ENCODE measurements at regions not wholly inside any gene's neighbourhood (a gene's known extent, or its start where the extent isn't known, plus 50 kb on each side); places are given as distances from the start of the nearest gene placed in this dataset.

- peak overlapping the region; percentile 53 for H3K27ac ChIP-seq
- TF ChIP-seq, protein P1, sequence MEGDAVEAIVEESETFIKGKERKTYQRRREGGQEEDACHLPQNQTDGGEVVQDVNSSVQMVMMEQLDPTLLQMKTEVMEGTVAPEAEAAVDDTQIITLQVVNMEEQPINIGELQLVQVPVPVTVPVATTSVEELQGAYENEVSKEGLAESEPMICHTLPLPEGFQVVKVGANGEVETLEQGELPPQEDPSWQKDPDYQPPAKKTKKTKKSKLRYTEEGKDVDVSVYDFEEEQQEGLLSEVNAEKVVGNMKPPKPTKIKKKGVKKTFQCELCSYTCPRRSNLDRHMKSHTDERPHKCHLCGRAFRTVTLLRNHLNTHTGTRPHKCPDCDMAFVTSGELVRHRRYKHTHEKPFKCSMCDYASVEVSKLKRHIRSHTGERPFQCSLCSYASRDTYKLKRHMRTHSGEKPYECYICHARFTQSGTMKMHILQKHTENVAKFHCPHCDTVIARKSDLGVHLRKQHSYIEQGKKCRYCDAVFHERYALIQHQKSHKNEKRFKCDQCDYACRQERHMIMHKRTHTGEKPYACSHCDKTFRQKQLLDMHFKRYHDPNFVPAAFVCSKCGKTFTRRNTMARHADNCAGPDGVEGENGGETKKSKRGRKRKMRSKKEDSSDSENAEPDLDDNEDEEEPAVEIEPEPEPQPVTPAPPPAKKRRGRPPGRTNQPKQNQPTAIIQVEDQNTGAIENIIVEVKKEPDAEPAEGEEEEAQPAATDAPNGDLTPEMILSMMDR (IDR thresholded peaks at IDR 0.05): no peak
- ATAC-seq (peak; percentile 77 to 82), DNase-seq (peak; percentile 73)
- intact Hi-C loops (cut with DNase I): no loop called here
- H3K4me1 ChIP-seq: peaks cover 47% of the 10 kb centered on the region
- no peaks in the 10 kb centered on the region for H3K36me3 ChIP-seq
- H3K9me3 ChIP-seq: peaks cover 10% of the 10 kb centered on the region
- no peak overlapping the region for H3K4me3 ChIP-seq
- H3K27me3 ChIP-seq (ENCODE audit: low read depth): no peaks in the 10 kb centered on the region
Observed at GRCh38 chr15:70507772-70508371, 255.5 kb downstream of the UACA start.

- DNase-seq (no peak), ATAC-seq (no peak)
- H3K36me3 ChIP-seq: no peaks in the 10 kb centered on the region
- H3K4me3 ChIP-seq: no peak overlapping the region
- intact Hi-C loops (cut with DNase I): no loop called here
- no peaks in the 10 kb centered on the region for H3K27me3 ChIP-seq (ENCODE audit: low read depth)
- H3K4me1 ChIP-seq: peaks cover 47% of the 10 kb centered on the region
- H3K9me3 ChIP-seq: peaks cover 10% of the 10 kb centered on the region
- H3K27ac ChIP-seq: no peak overlapping the region
- TF ChIP-seq, protein P1 (IDR thresholded peaks at IDR 0.05): no peak
Observed at GRCh38 chr15:70505936-70506912, 257.1 kb downstream of the UACA start.

DNA sequence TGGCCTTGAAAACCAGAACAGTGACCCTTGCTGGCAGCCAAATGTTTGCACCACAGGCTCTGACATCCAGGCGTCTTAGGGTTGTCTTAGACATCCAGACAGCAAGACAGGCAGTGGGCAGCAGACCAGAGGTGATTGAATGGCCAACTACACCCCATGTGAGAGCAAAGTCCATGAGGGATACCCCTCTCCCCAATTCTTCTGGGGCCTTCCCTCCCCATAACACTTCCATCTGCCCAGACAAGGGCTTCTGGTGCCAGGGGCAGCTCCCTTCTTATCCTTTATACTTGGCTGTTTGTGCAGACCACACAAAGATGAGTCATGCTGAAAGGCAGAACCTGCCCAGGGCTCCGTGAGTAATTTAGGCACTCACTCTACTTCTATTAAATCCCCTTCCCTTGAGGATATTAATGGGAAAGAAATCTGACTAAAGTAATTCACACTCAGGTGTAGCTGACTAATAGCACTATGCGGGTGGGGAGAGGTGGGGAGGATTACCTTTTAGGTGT is 257.9 kb downstream of the UACA start:
- peak in 1 of 2 donors; percentile 10 for ATAC-seq
- Histone ChIP-seq H3K27me3 (ENCODE audit: low read depth) (no peaks in the 10 kb centered on the region), H3K27ac (no peak overlapping the region), H3K4me3 (no peak overlapping the region), H3K4me1 (peaks cover 47% of the 10 kb centered on the region), H3K9me3 (peaks cover 6% of the 10 kb centered on the region), H3K36me3 (no peaks in the 10 kb centered on the region)
- TF ChIP-seq, protein P1 (IDR thresholded peaks at IDR 0.05): no peak
- intact Hi-C loops (cut with DNase I): no loop called here
- no peak for DNase-seq

- Histone ChIP-seq H3K9me3 (peaks cover 3% of the 10 kb centered on the region), H3K4me3 (no peak overlapping the region), H3K36me3 (no peaks in the 10 kb centered on the region), H3K4me1 (peaks cover 47% of the 10 kb centered on the region), H3K27ac (no peak overlapping the region), H3K27me3 (ENCODE audit: low read depth) (no peaks in the 10 kb centered on the region)
- ATAC-seq: no peak
- intact Hi-C loops (cut with DNase I): no loop called here
- no peak for DNase-seq
- TF ChIP-seq, protein P1 (IDR thresholded peaks at IDR 0.05): no peak
Observed at GRCh38 chr15:70504988-70505387, 258.4 kb downstream of the UACA start.

DNA sequence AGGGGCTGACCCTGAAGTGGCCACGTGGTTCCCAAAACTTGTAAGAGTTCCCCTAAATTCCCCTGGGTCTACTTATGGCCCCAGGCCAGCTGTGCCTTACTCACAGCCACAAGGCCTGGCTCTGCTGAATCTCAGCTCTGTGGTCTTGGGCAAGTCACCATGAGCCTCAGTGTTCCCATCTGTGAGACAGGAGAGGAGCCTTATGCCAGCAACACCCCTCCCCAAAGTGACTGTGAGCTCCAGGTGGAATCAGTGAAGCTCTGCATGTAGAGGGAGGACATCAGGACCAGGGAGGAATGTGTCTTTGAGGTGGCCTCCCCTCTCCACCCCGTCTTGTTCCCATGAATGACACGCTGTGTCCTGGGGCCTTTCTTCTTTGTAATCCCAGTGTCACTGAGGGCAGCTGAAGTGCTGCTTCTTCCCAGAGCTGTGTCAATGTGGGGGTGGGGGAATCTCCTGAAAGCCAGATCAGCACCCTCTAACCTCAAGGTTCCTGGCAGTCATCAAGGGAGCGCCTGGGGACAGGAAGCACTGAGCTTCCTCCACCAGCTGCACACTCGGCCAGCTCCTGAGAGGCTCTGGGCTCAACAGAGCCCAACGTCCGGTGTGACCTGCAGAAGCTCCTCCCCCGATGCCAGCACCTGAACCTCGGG is 258.9 kb downstream of the UACA start:
- Histone ChIP-seq H3K9me3 (no peaks in the 10 kb centered on the region), H3K27ac (no peak overlapping the region), H3K27me3 (ENCODE audit: low read depth) (no peaks in the 10 kb centered on the region), H3K4me1 (peaks cover 47% of the 10 kb centered on the region), H3K36me3 (no peaks in the 10 kb centered on the region), H3K4me3 (no peak overlapping the region)
- DNase-seq (peak; percentile 69), ATAC-seq (peak; percentile 26 to 55)
- TF ChIP-seq, protein P1 (IDR thresholded peaks at IDR 0.05): no peak
- intact Hi-C loops (cut with DNase I): no loop called here

Measured in lower lobe of right lung (tissue), 2 donors.